M059J (cell line): ENCODE measurements at regions not wholly inside any gene's neighbourhood (a gene's known extent, or its start where the extent isn't known, plus 50 kb on each side); places are given as distances from the start of the nearest gene placed in this dataset.

Experiments used
- DNase-seq: peaks from one replicate; pipeline ENCODE4 v3.0.0-alpha.2; 2012; ENCODE audit warnings: low read depth

- DNase-seq: no peak
Observed at GRCh38 chr12:34291001-34291400, 268.7 kb downstream of the ALG10 start.

DNA sequence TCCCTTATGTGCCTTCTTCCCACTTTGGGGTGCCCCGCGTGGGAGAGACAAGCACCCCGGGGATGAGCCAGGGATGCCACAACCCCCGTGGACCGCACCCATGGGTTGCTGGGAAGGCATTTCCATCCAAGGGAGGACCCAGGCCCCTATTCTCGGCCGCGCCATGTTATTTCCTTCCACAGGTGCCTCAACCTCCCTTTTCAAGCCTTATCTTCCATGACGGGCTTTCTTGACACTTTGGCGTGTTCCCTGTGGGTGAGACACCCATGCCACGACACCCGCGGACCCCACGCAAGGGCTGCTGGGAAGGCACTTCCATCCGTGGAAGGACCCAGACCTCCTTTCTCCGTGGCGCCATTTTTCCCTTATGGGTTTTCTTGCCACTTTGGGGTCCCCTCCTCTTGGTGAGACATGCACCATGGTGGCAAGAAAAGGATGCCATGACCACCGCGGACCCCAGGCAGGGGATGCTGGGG is 269.2 kb downstream of the ALG10 start:
- DNase-seq: no peak

- peak; percentile 33 for DNase-seq
Observed at GRCh38 chr12:34292736-34293625, 270.7 kb downstream of the ALG10 start.

GRCh38 chr12:34294137-34294536 is 271.8 kb downstream of the ALG10 start:
- no peak for DNase-seq

DNA sequence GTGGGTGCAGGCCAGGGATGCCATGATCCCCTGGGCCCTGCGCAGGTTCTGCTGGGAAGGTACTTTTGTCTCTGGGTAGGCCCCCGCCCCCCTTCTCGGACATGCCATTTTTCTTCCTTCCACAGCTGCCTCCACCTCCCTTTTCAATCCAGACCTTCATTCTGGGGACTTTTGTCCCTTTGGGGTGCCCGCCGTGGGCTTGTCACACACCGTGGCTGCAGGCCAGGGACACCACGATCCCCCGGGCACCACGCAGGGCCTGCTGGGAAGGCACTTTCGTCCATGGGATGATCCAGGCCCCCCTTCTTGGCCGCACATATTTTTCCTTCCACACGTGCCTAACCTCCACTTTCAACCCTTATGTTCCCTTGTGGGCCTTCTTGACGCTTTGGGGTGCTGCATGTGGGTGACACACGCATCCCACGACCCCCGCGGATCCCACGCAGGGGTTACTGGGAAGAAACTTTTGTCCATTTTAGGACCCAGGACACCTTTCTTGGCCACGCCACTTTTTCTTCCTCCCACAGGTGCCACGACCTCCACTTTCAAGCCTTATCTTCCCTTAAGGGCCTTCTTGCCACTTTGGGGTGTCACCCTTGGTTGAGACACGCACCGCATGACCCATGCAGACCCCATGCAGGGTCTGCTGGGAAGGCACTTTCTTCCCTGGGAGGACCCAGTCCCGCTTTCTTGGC is 272.5 kb downstream of the ALG10 start:
- no peak for DNase-seq

DNA sequence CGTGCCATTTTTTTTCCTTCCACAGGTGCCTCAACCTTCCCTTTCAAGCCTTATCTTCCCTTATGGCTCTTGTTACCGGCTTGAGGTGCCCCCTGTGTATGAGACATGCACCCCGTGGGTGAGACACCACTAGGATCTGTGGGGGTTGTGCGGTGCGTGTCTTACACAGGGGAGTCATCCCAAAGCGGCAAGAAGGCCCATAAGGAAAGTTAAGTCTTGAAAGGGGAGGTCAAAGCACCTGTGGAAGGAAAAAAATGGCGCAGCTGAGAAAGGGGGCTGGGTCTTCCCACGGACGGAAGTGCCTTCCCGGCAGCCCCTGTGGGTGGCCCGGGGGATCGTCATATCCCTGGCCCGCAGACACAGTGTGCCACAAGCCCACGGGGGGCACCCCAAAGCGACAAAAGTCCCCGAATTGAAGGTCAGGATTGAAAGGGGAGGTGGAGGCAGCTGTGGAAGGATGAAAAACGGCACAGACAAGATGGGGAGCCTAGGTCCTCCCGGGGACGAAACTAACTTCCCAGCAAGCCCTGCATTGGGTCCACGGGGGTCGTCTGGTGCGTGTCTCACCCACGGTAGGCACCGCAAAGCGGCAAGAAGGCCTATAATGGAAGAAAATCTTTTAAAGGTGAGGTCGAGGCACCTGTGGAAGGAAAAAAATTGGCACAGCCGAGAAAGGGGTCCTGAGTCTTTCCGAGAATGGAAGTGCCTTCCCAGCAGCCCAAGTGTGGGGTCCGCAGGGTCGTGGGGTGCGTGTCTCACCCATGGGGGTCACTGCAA is 273.3 kb downstream of the ALG10 start:
- DNase-seq: no peak

- DNase-seq: no peak
Observed at GRCh38 chr12:34296143-34297041, 274.1 kb downstream of the ALG10 start.

- no peak for DNase-seq
Observed at GRCh38 chr12:34297126-34297789, 275.0 kb downstream of the ALG10 start.

- DNase-seq: no peak
Observed at GRCh38 chr12:34297790-34298164, 275.5 kb downstream of the ALG10 start.

GRCh38 chr12:34298176-34298970 is 276.1 kb downstream of the ALG10 start:
- DNase-seq: no peak

DNA sequence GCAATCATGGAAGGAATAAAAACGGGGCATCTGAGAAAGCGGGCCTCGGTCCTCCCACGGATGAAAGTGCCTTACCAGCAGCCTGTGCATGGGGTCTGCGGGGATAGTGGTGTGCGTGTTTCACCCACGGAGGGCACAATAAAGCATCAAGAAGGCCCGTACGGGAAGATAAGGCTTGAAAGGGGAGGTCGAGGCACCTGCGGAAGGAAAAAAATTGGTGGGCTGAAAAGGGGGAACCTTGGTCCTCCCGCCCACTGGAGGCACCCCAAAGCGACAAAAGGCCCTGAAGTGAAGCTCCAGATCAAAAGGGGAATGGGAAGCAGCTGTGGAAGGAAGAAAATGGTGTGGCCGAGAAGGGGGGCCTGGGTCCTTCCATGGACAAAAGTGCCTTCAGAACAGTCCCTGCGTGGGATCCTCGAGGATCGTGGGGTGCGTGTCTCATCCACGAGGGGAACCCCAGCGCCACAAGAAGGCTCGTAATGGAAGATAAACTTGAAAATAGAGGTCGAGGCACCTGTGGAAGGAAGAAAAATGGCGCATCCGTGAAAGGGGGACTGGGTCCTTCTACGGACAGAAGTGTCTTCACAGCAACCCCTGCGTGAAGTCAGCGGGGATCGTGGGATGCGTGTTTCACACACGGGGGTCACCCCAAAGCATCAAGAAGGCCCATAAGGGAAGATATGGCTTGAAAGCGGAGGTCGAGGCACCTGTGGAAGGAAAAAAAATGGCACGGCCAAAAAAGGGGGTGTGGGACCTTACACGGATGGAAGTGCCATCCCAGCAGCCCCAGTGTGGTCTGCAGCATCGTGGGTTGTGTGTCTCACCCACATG is 276.9 kb downstream of the ALG10 start:
- no peak for DNase-seq

GRCh38 chr12:34299802-34300193 is 277.5 kb downstream of the ALG10 start:
- no peak for DNase-seq

- no peak for DNase-seq
Observed at GRCh38 chr12:34300376-34301250, 278.3 kb downstream of the ALG10 start.

- no peak for DNase-seq
Observed at GRCh38 chr12:34301251-34302130, 279.2 kb downstream of the ALG10 start.

- DNase-seq: no peak
Observed at GRCh38 chr12:34302131-34302885, 280.0 kb downstream of the ALG10 start.
